ENCODE measurements at regions not wholly inside any gene's neighbourhood (a gene's known extent, or its start where the extent isn't known, plus 50 kb on each side); places are given as distances from the start of the nearest gene placed in this dataset.

- no peak for TF ChIP-seq MAZ (IDR thresholded peaks at IDR 0.05; ENCODE audit: borderline replicate concordance, low read depth, low read length)
Observed at GRCh38 chr12:124688356-124688992, 121.1 kb upstream of the NCOR2 start (continued).

- TF ChIP-seq MAFK (IDR thresholded peaks at IDR 0.05; ENCODE audit: low read depth, low read length) (peak; percentile 21; the same call in 1 of the 2 replicates), NFE2L2 (IDR thresholded peaks at IDR 0.05; ENCODE audit: low read depth, low read length) (no peak)
- no peak overlapping the region for H3K27ac ChIP-seq (ENCODE audit: insufficient read depth, low read length)
- ATAC-seq (ENCODE audit: low read depth): no peak; the same call in 1 of the 2 replicates
- no peaks in the 10 kb centered on the region for H3K36me3 ChIP-seq (ENCODE audit: control insufficient read depth, insufficient read depth, low read length)
- H2BK5ac ChIP-seq (ENCODE audit: low read depth, low read length, poor library complexity, severe bottlenecking): no peak overlapping the region
- intact Hi-C loops (cut with micrococcal nuclease) (no loop called here), dilution Hi-C loops (cut with HindIII; ENCODE audit: low sequenced_read_pairs, unreplicated experiment) (loop anchor here (10.0 kb wide), 1 partner anchor 47 kb away; no protein-coding TSS in a partner anchor), in situ Hi-C loops (cut with MboI; ENCODE audit: low sequenced_read_pairs) (no loop called here)
- POLR2A ChIA-PET (ENCODE audit: unreplicated experiment): no interaction called here
- 0 out of 4 replicates have a peak, but pooled peaks cover 0 to 3% of the 10 kb centered on the region in 2 experiments for H3K79me1 ChIP-seq (ENCODE audit: low read depth in 1 of 2, low read length in 2 of 2)
- WGBS, 2 experiments (ENCODE audit: extremely low coverage in 2 of 2, insufficient read length in 1 of 2): 13% methylated on average over 3 of the region's 11 CpGs; no CpG with 5 or more reads in 1 of the 2 experiments
- H3K56ac ChIP-seq (ENCODE audit: extremely low read depth, insufficient read depth, low read length): no peak overlapping the region
- no peak overlapping the region for H3K4me2 ChIP-seq (ENCODE audit: low read depth, low read length)
- peaks cover 11% of the 10 kb centered on the region for H3K9me3 ChIP-seq (ENCODE audit: control insufficient read depth, insufficient read depth, low read length)
- peak overlapping the region; percentile 33 to 57; a peak in 3 of 4 replicates for H4K8ac ChIP-seq (ENCODE audit: low read depth in 2 of 2, low read length in 2 of 2)
- CTCF ChIA-PET: no interaction called here
- peak overlapping the region; percentile 3 for H2AK9ac ChIP-seq (replicated peaks; ENCODE audit: low read depth, low read length, poor library complexity)
- peak overlapping the region; percentile 68; the same call in 1 of the 3 replicates for H2BK15ac ChIP-seq (ENCODE audit: low read depth, low read length)
- peaks cover 7% of the 10 kb centered on the region; the same call in 1 of the 2 replicates for H3K9me1 ChIP-seq (ENCODE audit: insufficient read depth, low read length)
- H3K18ac ChIP-seq (ENCODE audit: low read depth, low read length): peak overlapping the region; percentile 8; the same call in 1 of the 2 replicates
- peak overlapping the region; percentile 81 for H2AFZ ChIP-seq (replicated peaks; ENCODE audit: low read length, poor library complexity)
- H3K14ac ChIP-seq (replicated peaks; ENCODE audit: low read depth, low read length): peak overlapping the region; percentile 71
- H3K4ac ChIP-seq (ENCODE audit: low read depth, low read length): peak overlapping the region; percentile 80
- 0 out of 2 replicates have a peak overlapping the region, but pooled peaks have one; percentile 19 for H4K5ac ChIP-seq (ENCODE audit: low read depth, low read length)
- H3K4me3 ChIP-seq (ENCODE audit: insufficient read depth, low read depth, low read length): no peak overlapping the region
- no peaks in the 10 kb centered on the region for H3K27me3 ChIP-seq (ENCODE audit: control insufficient read depth, insufficient read depth, low read length)
- H3K4me1 ChIP-seq (ENCODE audit: control insufficient read depth, insufficient read depth, low read length): peaks cover 26% of the 10 kb centered on the region
- H2BK20ac ChIP-seq (ENCODE audit: low read depth, low read length): peak overlapping the region; percentile 20; the same call in 1 of the 2 replicates
- no peak overlapping the region for H3K23ac ChIP-seq (ENCODE audit: low read depth, low read length)
- H2BK120ac ChIP-seq (ENCODE audit: low read depth, low read length): peak overlapping the region; percentile 13
- no peak for DNase-seq
- no TSS peak for BruUV-seq (replicated peaks)
- 0 out of 2 replicates have a peak overlapping the region, but pooled peaks have one; percentile 9 for H3K9ac ChIP-seq (ENCODE audit: low read depth, low read length)
- H2AK5ac ChIP-seq (ENCODE audit: low read depth, low read length): peak overlapping the region; percentile 61; the same call in 1 of the 2 replicates
- peak overlapping the region; percentile 58 for H4K91ac ChIP-seq (ENCODE audit: insufficient read depth, low read depth, low read length)
- no peaks in the 10 kb centered on the region for H4K20me1 ChIP-seq (ENCODE audit: insufficient read depth, low read length)
Observed at GRCh38 chr12:124687917-124688316, 120.5 kb upstream of the NCOR2 start.

All from IMR-90 (cell line).